NCI-H2081 treated with DMSO at 0.1 percent for 48 hours (cell line): ENCODE measurements at regions not wholly inside any gene's neighbourhood (a gene's known extent, or its start where the extent isn't known, plus 50 kb on each side); places are given as distances from the start of the nearest gene placed in this dataset.

Source experiments
- DNase-seq: peaks from one replicate; lab custom pipeline; 2025; lab: John Stamatoyannopoulos, UW

DNA sequence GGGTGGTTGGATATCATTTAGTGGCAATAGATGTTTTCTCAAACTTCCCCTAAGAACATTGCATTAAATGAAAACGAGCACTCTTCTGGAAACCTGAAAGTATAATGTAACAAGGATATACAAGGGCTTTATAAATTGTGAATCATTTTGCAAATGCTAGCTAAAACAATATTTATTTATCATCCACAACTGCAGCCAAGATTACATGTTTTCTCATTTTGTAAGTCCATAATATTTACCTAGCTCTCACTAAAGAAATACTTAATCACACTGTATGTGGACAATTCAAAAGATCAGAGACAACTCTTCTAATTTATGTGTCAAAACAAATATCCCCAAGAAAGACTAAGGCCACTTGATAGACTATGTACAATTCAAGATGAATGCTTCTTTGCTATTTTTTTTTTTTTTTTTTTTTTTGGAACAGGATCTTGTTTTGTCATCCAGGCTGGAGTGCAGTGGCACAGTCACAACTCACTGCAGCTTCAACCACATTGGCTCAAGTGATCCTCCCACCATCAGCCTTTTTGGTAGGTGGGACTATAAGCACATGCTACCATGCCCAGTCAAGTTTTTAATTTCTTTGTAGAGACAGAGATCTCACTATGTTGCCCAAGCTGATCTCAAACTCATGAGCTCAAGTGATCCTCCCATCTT lies 427.7 kb upstream of the THBS1 start:
- no peak for DNase-seq

DNA sequence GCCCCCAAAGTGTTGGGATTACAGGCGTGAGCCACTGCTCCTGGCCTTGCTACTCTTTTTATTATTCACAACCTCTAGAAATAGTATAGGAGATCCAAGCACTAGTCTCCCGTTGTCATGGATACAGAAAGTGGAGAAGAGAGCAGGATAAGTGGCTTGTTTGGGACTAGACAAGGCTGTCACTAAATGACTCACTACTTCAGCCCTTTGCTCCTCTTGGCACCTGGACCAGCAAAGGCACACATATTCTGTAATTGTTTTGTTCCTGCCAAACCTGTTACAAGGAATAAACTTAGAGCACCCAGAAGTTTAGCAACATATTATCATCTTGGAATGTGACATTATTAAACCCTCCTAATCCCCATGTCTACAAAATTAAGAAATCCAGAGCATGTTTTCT lies 427.2 kb upstream of the THBS1 start:
- no peak for DNase-seq

DNA sequence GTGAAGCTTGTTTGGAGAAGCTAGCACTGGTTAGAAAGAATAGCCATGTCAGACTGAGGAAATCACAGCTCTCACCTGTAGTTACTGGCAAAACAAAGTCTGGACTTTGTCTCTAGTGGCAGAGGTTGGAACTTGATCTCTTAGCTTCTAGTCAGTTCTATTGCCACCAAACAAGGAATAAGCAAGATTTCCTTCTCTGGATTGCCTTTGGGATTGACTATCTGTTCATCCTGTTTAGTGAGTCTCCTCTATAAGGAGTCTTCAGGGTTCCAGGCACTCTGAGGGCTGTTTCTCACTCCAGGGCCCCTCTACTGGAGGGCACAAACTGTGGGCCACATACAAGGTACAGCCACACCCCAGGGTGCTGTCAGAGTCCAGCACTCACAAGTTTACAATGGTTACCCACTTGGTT lies 426.6 kb upstream of the THBS1 start:
- DNase-seq: no peak

DNA sequence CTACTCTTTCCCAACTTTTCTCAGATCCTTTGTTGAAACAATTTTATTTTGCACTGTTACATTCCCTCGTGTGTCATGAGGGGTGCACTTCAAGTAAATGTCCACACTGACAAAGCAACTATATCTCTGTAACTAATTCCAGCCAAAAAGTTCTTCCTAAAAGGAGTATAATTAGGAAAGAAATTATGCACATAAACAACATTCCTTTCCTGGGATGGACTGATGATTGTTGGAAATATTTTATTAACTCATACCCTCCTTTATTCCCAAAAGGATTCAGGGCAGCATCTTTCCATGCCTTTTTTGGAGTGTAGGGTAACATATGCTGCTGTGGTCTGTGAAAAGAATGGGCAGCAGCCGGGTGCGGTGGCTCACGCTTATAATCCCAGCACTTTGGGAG lies 426.1 kb upstream of the THBS1 start:
- no peak for DNase-seq

DNA sequence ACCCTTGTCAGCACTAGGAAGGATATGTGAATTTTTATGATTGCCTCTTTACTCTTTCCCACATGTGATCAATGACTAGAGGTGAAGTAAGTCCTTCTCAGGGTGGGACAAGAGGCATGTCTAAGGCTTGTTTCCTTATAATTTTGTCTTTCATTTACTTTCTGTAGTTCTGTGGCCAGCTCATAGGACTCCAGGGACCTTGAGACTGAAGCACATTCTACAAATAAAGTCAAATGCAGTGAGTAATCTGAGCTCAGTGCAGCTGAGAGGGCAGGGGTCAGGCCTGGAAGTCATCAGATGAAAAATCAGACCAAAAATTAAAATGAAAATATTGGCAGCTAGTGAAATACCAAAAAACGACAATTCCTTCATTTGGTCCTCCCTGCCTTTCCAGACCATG lies 424.7 kb upstream of the THBS1 start:
- DNase-seq: no peak

DNA sequence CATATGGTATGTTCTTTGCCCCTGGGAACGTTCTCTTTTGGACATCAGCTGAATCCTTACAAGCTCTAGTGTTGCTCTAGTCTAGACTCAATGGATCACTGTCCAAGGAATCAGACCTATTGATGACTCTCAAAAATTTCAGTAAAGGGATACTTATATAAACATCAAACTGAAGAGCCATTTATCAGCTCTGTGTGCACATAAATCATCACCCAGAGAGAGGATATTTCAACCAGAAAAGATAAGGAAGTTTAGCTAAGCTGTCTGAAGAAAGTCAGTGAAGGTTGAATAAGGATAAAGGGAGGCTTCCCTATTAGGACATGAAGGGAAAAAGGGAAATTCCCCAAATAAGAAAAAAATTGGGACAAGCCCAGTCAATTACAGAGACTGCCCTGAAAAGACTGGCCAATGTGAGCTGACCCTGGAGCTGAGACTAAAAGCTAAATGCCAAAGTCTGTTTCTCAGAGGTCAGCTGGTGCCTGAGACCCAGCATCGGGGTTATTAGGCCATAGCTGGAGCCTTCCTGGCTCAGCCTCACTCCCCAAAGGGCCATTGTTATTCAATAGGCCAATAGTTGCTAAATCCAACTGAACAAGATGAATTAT lies 424.1 kb upstream of the THBS1 start:
- no peak for DNase-seq

DNA sequence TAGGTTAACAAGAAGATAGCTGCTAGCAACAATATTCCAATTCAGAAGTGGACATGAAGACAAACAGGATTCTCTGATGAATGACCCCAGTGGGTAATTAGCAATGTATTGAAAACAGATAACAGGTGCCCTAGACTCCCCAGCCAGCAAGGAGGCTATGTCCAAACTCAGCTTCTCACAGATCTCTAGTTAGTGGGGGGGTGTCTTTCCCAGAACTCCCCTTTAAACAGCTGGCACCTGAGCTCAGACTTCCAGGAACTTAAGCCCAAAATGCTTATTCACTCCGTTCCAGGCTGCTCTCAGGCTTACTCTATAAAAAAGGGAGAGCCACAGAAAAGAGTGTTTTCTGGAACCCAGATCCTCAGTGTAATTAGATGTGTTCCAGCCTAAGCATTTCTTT lies 423.0 kb upstream of the THBS1 start:
- DNase-seq: no peak

DNA sequence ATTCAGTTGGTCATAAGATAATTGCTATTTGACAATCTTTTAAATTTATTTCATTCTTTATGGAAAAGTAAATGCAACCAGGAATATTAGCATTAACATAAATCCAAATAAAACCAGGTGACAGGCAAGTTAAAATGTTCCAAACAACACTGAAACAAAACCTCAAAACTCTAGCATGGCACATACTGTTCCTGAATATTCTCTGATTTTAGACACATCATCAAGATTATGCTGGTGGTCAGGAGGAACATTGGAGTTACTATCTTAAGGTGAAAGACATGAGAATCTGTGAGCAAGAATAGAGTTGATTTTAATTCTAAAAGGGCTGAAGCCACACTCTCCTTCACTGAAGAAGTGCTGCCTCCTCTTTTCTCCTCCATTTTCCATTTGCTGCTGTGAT lies 421.0 kb upstream of the THBS1 start:
- no peak for DNase-seq

DNA sequence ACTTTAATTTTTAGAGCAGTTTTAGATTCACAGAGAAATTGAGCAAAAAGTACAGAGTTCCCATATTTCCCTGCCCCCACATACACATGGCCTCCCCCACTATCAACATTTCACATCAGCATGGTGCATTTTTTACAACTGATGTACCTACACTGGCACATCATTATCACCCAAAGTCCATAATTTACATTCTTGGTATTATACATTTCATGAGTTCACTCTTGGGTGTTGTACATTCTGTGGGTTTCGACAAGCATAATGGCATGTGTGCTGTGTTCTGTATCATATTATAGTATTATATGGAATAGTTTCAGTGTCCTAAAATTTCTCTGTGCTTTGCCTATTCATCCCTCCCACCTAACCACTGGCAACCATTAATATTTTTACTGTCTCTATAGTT lies 419.8 kb upstream of the THBS1 start:
- no peak for DNase-seq

DNA sequence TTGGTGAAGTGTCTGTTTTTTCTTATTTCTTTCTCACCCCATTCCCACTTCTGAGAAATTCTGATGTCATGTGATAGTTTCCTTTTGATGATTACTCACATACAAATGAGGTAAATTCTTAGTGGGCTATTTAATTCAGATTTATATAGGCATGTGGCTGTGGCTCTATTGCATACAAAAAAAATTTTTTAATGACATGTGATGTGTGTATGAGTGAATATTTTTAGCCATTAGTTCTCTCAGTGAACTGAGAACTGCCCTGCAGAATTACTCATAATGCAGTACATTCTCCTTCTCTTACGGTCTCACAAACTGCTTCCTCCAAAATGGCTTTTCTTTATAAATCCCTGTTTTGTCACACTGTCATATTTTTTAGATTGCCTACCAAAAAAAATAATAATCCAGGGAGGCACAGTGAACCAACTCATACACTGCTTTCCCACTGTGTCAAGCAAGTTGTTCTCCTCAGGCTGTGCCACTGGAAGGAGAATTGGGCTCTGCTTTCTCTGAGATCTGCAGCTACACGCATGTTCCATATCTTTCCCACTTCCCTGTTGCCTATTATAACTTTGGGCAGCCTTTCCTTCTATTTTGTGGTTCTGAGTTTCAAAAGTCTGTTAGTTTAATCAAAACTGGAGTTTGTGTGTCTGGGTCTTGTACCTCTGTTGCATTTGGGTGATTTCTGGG lies 415.7 kb upstream of the THBS1 start:
- DNase-seq: no peak

DNA sequence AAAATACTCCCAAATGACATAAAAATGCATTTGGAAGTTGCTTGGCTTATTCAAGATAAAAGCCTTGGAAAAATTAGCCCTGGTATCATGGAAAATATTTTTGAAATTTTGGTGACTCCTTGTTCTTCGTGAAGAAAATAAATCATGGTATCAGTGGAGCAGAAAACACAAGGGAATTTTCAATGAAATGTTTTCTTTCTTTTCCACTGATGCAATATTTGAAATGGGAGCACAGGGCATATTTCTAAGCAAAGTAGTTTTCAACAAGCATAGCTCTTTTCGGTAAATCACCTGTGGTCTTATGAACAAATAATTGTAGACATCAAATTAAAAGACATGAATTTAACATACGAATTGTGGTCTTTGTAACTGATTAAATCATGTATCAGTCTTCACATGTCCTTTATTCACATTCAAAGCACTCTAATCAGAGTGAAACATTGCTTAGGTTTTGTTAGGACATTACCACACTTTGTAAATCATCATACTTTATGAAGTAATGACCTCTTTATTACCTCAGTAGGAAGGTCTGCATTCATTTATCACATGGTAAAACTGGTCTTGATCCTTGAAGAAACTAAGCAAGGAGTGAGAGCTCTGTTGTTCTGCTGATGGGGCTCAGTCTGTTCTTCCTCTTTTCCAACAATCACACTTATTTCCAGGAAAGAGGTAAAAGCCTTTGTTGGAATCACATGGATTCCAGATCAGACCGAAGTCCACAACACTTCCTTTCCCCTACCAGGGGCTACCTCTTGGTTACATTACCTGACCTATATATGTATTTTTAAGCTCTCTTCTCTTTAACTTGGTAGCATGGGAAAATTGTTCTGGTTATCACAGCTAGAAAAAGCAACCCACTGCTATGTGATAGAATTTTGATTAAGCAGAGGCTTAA lies 413.5 kb upstream of the THBS1 start:
- DNase-seq: no peak

DNA sequence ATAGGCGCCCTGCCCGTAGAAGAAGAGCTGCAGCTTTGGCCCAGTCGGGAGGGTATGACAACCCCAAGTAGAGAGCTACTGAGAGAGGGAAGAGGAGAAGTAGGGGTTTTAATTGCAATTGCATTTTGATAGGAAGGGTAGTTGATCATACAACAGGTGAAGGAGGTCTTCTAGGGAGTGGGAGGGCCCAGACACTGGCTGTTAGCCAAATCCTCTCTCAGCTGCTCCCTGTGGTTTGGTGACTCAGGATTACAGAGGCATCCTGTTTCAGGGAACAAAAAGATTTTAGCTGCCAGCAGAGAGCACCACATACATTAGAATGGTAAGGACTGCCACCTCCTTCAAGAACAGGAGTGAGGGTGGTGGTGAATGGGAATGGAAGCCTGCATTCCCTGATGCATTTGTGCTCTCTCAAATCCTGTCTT lies 408.9 kb upstream of the THBS1 start:
- DNase-seq: peak; percentile 45

DNA sequence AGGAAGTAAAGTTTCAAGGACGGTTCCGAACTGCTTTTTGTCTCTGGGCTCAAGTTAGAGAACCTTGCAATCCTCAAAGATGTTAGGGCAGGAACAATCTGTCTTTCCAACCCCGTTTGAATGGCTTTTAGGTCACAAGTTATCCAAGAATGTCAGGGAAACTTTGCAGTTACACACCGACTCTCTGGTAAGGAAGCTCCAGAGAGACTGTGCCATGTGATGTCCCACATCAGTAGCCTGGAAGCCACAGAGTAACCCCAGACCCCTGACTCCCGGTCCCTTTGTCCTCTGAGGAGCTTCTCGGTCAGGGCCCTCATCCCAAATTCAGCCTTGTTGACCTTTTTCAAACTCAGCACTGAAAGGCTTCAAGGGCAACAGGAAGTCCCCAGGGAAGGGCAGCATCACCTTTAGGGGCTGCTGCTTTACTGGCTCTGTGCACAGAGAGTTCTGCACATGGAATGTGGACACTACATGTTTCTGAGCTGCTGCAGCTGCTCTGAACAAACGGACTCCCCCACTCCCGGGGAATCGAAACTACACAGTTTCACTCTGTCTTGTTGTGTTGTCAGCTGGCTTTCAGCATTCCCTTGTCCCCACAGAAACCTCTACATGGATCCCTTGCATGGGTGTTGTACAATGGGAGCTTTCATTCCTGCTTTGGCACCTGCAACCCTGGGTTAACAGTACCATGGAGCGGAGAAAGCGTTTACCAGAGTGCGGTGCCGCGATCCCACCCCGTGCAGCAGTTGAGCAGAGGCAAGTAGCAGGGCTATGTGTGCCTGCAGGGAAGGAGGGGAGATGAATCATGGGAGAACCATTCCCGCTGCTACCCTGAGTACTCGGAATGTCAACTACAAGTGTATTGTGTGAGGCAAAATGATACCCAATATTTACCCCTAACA lies 408.2 kb upstream of the THBS1 start:
- no peak for DNase-seq

DNA sequence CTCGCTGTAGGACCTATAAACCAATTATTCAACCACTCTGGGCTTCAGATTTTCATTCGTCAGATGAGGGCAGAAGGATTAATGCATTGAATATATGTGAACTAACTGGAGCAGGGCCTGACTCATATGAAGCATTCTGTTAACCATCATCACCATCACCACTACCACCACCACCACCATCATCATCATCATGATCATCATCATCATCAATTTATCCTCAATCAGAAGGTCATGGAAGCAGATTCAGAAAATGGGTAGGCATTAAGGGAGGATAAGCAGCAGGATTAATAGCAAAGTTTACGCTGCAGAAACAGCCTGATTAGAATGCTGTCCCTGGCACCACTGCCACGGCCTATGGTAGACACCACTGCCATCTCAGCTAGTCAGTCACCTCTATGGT lies 407.5 kb upstream of the THBS1 start:
- no peak for DNase-seq

DNA sequence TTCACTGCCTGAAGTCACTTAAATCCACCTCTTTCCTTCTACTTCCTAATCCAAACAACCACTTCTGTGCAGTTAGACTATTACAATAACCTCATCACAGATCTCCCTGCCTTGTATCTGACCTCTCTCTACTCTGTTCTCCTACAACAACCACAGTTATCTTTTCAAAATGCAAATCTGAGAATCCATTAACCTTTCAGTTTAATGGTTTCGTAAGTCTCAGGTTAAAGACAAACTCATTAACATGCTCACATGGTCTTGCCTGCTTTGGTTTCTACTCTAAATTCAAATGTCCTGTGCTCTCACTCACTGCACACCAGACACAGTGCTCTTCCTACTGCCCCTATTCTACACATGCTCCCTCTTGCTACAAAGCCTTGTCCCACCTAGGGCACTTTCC lies 406.5 kb upstream of the THBS1 start:
- no peak for DNase-seq

DNA sequence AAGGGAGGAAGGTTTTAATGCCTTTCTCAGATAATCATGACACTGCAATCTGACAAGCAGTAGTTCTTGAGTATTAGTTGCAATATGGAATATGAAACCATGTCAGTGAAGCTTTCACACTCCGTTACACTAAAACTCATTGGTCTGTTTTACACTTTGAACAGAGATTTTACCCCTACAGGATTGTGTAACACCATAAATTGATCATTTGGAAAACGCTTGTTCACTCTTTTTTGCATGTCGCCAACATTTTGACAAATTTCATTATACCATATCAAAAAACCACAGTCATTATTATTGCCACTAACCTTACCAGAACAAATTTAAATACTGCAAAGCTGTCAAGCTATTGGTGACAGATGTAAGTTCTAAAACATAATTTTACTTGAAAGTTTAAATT lies 404.8 kb upstream of the THBS1 start:
- no peak for DNase-seq

DNA sequence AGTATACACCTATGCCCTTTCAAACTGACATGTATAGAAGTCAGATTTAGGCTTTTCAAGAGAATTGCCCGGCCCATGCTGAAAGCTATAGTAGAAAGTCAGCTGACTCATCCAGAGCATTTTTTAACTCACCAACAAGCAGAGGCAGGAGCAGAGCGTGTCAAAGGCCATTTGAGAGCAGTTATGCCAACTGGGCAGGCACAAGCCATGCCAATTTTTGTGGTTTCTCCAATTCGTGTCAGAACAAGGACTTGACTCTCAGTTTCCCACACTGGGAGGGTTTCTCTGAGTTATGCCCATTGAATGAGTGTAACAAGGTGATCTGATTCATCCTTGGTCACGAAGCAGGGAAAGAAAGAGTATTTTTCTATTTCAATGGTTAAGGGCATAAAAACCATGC lies 403.3 kb upstream of the THBS1 start:
- DNase-seq: no peak

DNA sequence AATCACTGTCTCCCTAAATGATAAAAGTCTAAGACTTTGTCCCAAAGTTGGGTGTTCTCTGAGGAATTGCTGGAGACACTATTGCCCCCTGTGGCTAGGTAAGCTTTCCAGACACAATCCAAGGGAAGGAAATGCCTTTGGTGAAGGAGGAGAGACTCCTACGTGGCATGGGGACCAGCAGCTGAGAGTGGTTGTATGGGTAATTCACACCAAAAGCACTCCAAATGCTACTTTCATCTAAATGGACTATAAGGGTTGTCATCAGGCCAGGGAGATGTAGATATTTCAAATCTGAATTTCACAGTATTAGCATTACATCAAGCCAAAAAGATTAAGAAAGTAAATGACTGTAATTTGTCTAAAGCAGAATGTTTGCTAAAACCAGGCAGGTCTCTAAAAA lies 400.8 kb upstream of the THBS1 start:
- DNase-seq: no peak

DNA sequence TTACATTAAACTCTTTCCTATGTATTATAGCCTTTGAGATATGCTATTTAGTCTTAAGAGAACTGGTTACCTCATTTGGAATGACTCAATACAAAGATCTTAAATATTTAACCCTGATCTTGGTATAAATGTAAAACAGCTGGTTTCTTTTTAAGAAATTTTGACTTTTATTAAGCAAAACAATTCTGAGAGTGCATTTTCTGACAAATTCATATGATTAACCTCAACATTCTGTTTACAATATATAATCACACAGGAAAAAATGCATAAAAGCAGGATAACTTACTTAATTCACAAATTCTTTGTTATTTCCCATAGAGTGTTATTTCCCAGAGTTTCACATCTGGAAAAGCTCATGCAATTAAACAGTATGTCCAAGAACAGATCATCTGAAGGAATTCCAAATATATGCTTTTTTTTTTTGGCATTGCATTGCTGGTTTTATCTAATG lies 400.4 kb upstream of the THBS1 start:
- no peak for DNase-seq

DNA sequence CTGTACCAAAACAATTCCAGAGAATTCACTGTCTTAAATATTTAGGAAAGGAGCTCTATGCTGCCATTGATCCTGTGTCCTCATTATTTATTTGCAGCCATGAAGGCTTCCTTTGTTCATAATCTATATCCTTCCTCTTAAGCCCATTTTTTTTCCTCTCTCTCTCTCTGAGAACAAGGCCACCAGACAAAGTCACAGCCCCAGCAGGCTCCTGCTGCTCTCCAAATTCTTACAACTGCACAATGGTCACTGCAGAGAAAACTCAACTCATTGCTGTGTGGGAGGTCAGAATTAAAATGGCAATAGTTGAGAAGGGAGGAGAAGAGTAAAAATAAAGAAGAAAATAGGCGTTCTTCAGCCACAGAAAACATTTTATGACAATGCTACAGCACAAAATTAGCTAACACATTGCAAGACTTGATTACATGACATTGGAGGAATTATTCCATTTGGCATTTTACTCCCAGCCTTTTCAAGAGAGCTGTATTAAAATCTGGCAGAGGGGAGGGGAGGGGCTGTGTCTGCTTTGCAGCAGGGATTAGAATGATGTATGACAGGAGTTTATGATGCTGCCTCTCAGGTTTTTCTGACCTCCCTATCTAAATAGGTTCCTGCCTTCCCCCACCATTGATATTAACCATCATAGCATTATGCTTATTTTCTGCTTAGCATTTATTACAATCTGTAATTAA lies 399.7 kb upstream of the THBS1 start:
- DNase-seq: no peak

DNA sequence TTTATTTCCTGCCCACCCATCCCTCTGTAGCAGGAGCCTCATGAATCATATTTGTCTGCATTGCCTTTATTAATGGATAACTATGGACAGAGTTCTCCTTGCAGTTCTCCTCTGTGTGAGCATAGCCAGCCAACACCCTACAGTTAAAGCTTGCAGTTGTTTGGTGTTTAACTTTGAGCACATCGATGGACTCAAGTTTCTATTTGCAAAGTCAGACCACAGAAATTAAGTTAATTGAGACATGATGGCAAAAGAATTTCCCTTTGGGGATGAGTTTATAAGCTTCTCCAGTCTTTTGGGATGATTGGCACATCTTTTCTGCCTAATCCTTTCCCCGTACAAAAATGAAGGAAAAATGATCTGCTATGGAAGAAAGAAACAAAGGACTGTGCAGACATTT lies 398.9 kb upstream of the THBS1 start:
- DNase-seq: no peak
